CD4-positive, alpha-beta T cell (primary cell): ENCODE measurements at regions not wholly inside any gene's neighbourhood (a gene's known extent, or its start where the extent isn't known, plus 50 kb on each side); places are given as distances from the start of the nearest gene placed in this dataset.

Experiments used
- ATAC-seq: fragments of 200-7000 bp; cut with Tn5 transposase; one replicate; pipeline ENCODE4 v1.10.0; 2022; ENCODE audit warnings: mild to moderate bottlenecking; ENCODE audit not compliant: poor library complexity
- CTCF ChIA-PET: fragments of 350-600 bp; sonication (Branson Sonifier 250); formaldehyde crosslinking; loops from one replicate; lab custom pipeline; 2021; ENCODE audit warnings: antibody characterized with exemption, inconsistent platforms; lab: Charles Lee
- POLR2A ChIA-PET: fragments of 350-600 bp; sonication (Branson Sonifier 250); formaldehyde crosslinking; loops from one replicate; lab custom pipeline; 2021; ENCODE audit warnings: antibody characterized with exemption, inconsistent platforms; lab: Charles Lee
- DNase-seq, 14 experiments: peaks; one replicate each; pipeline ENCODE4 v3.0.0-alpha.2; 2013 to 2020; ENCODE audit warnings: mixed read lengths in 2 of 14
- H3K27ac ChIP-seq, 2 donors: one replicate each; pipeline versions ENCODE4 v1.5.1 to v1.7.0; 2013; ENCODE audit warnings: low read length in 2 of 2, low read depth in 1 of 2, mild to moderate bottlenecking in 1 of 2
- H3K27me3 ChIP-seq, 2 experiments: 1 replicate in 1 of 2; 2 replicates in 1 of 2; pipeline versions ENCODE4 v1.6.1 to v1.7.0; 2013; ENCODE audit warnings: low read length in 2 of 2, control low read depth in 1 of 2, mild to moderate bottlenecking in 1 of 2, moderate library complexity in 1 of 2; ENCODE audit not compliant: insufficient read depth in 2 of 2, control insufficient read depth in 1 of 2
- H3K36me3 ChIP-seq: one replicate; pipeline ENCODE4 v1.6.1; 2013; ENCODE audit warnings: low read length, control low read depth; ENCODE audit not compliant: insufficient read depth
- H3K4me1 ChIP-seq: one replicate; pipeline ENCODE4 v1.6.1; 2013; ENCODE audit warnings: low read length, control low read depth; ENCODE audit not compliant: insufficient read depth
- H3K4me3 ChIP-seq: one replicate; pipeline ENCODE4 v1.5.1; 2013; ENCODE audit warnings: mild to moderate bottlenecking, low read length, moderate library complexity
- H3K9me3 ChIP-seq, 2 experiments: 1 replicate in 1 of 2; 2 replicates in 1 of 2; pipeline versions ENCODE4 v1.6.1 to v1.7.0; 2013; ENCODE audit warnings: low read length in 2 of 2, mild to moderate bottlenecking in 2 of 2, control low read depth in 1 of 2, moderate library complexity in 1 of 2; ENCODE audit not compliant: control insufficient read depth in 1 of 2, insufficient read depth in 1 of 2
- H3K27ac Mint-ChIP-seq: one replicate; pipeline ENCODE4 v1.8.0; 2020; ENCODE audit warnings: mixed read lengths
- H3K27me3 Mint-ChIP-seq: one replicate; pipeline ENCODE4 v1.8.0; 2021; ENCODE audit warnings: mixed read lengths
- H3K36me3 Mint-ChIP-seq: one replicate; pipeline ENCODE4 v1.8.0; 2021; ENCODE audit warnings: low read depth, mixed read lengths
- H3K4me1 Mint-ChIP-seq: one replicate; pipeline ENCODE4 v1.8.0; 2021; ENCODE audit warnings: low read depth, mixed read lengths
- H3K4me3 Mint-ChIP-seq: one replicate; pipeline ENCODE4 v1.8.0; 2020; ENCODE audit warnings: mild to moderate bottlenecking, mixed read lengths
- H3K9me3 Mint-ChIP-seq: one replicate; pipeline ENCODE4 v1.8.0; 2020; ENCODE audit warnings: mixed read lengths
- intact Hi-C, 2 experiments: fragments of 100-400 bp; cut with DNase I in 1 of 2; cut with micrococcal nuclease in 1 of 2; formaldehyde crosslinking; loops; one replicate each; pipeline versions ENCODE4 v1.15.1 to v1.9.0; 2023 to 2025; cut with DNase I, micrococcal nuclease
- TF ChIP-seq, protein P1 (sequence below): fragments of 200-600 bp; IDR thresholded peaks from one replicate; pipeline ENCODE4 v1.8.0; 2022; ENCODE audit warnings: antibody characterized with exemption, mild to moderate bottlenecking

DNA sequence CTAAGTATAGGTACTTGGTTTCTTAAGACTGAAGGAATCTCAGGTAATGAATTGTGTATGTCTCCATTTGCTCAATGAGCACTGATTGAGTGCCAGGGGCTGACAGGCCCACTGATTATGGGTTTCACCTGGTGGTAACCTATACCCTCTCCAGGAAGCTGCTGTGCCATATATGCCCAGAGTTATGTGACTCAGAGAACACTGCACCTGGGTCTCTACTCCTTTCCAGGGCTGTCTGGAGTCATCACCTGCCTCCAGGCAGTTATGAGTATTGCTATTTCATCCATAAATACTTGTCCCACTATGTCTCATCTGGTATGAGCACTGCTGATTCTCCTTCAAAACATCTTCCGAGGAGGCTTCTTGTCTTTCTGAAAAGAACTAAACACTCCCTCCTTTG, 692.9 kb downstream of the BCL11B start:
- DNase-seq (no peak), ATAC-seq (no peak)
- Mint-ChIP-seq H3K36me3 (no peaks in the 10 kb centered on the region), H3K27me3 (no peaks in the 10 kb centered on the region), H3K4me1 (no peaks in the 10 kb centered on the region), H3K27ac (no peak overlapping the region), H3K4me3 (no peak overlapping the region), H3K9me3 (peaks cover 4% of the 10 kb centered on the region)
- H3K4me1 ChIP-seq: no peaks in the 10 kb centered on the region
- no peak overlapping the region for H3K4me3 ChIP-seq
- TF ChIP-seq, protein P1, sequence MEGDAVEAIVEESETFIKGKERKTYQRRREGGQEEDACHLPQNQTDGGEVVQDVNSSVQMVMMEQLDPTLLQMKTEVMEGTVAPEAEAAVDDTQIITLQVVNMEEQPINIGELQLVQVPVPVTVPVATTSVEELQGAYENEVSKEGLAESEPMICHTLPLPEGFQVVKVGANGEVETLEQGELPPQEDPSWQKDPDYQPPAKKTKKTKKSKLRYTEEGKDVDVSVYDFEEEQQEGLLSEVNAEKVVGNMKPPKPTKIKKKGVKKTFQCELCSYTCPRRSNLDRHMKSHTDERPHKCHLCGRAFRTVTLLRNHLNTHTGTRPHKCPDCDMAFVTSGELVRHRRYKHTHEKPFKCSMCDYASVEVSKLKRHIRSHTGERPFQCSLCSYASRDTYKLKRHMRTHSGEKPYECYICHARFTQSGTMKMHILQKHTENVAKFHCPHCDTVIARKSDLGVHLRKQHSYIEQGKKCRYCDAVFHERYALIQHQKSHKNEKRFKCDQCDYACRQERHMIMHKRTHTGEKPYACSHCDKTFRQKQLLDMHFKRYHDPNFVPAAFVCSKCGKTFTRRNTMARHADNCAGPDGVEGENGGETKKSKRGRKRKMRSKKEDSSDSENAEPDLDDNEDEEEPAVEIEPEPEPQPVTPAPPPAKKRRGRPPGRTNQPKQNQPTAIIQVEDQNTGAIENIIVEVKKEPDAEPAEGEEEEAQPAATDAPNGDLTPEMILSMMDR: no peak
- ChIA-PET CTCF (no interaction called here), POLR2A (no interaction called here)
- peaks cover 0 to 6% of the 10 kb centered on the region in 2 experiments for H3K27me3 ChIP-seq
- no peaks in the 10 kb centered on the region for H3K9me3 ChIP-seq
- H3K27ac ChIP-seq: no peak overlapping the region
- no peaks in the 10 kb centered on the region for H3K36me3 ChIP-seq
- intact Hi-C loops: no loop called here

DNA sequence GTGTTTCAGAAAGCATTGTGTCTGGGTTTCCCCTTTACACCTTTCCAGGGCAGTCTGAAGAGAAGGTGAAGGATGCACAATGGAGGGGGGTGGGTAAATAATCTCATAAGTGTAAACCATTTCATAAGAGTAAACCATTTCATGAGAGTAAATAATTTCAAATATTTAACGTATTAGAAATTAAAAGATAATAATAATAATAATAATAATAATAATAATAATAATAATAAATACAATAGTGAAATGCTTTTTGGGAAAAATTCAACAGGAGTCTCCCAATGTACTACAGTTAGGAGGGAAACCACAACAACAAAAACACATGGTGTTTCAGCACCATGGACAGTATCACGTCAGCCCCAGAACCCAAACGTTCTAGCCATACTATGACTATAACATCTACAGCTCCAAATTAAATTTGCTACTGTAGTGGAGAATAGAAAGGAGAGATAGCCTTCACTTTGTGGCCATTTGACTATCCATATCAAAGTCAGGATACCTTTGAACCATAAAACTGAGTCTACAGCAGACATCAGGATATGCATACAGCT, 691.8 kb downstream of the BCL11B start:
- TF ChIP-seq, protein P1: no peak
- Mint-ChIP-seq H3K27me3 (no peaks in the 10 kb centered on the region), H3K4me1 (no peaks in the 10 kb centered on the region), H3K36me3 (no peaks in the 10 kb centered on the region), H3K9me3 (peaks cover 4% of the 10 kb centered on the region), H3K27ac (no peak overlapping the region), H3K4me3 (no peak overlapping the region)
- no peak overlapping the region for H3K27ac ChIP-seq
- ChIA-PET CTCF (no interaction called here), POLR2A (no interaction called here)
- H3K27me3 ChIP-seq: peaks cover 0 to 6% of the 10 kb centered on the region in 2 experiments
- ATAC-seq (no peak), DNase-seq (peak in 6 of 14 experiments; percentile 9 to 61 (median 26))
- H3K4me3 ChIP-seq: no peak overlapping the region
- intact Hi-C loops: no loop called here
- no peaks in the 10 kb centered on the region for H3K36me3 ChIP-seq
- no peaks in the 10 kb centered on the region for H3K9me3 ChIP-seq
- no peaks in the 10 kb centered on the region for H3K4me1 ChIP-seq

DNA sequence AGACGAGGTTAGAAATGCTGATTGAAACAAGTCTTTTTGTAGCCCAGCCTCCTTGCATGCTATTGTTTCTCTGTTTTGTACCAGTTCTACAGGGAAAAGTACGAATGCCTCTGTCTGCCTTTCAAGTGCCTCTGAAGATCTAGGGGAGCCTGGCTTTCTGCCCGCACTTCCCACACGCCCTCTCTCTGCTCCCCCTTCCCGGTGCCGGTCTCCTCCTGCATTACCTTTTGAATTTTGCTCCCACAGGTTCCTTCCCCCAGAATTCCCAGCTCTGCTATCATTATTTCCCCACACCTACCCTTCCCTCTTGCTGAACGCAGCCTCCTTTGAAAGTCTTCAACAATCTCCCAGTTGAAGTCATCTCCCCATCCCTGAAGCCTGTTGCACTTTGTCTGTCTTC, 689.7 kb downstream of the BCL11B start:
- no peaks in the 10 kb centered on the region for H3K4me1 Mint-ChIP-seq
- H3K27me3 ChIP-seq: peaks cover 0 to 6% of the 10 kb centered on the region in 2 experiments
- H3K9me3 ChIP-seq: no peaks in the 10 kb centered on the region
- ChIA-PET POLR2A (no interaction called here), CTCF (no interaction called here)
- intact Hi-C loops: no loop called here
- no peaks in the 10 kb centered on the region for H3K4me1 ChIP-seq
- DNase-seq: no peak
- H3K27ac Mint-ChIP-seq: no peak overlapping the region
- no peak overlapping the region for H3K4me3 ChIP-seq
- no peak overlapping the region for H3K4me3 Mint-ChIP-seq
- ATAC-seq: no peak
- H3K27me3 Mint-ChIP-seq: no peaks in the 10 kb centered on the region
- TF ChIP-seq, protein P1: no peak
- H3K36me3 ChIP-seq: no peaks in the 10 kb centered on the region
- H3K9me3 Mint-ChIP-seq: peaks cover 4% of the 10 kb centered on the region
- no peak overlapping the region for H3K27ac ChIP-seq
- H3K36me3 Mint-ChIP-seq: no peaks in the 10 kb centered on the region
